GM10266 (cell line): ENCODE measurements at regions not wholly inside any gene's neighbourhood (a gene's known extent, or its start where the extent isn't known, plus 50 kb on each side); places are given as distances from the start of the nearest gene placed in this dataset.

Experiments
- DNase-seq: peaks from one replicate; pipeline ENCODE4 v3.0.0; 2012; ENCODE audit errors: extremely low spot score
- CTCF ChIP-seq: IDR thresholded peaks from 2 replicates; pipeline ENCODE4 v1.5.1; 2012; ENCODE audit warnings: mild to moderate bottlenecking, low read depth; ENCODE audit not compliant: control insufficient read depth, insufficient read depth; ENCODE audit errors: missing control alignments

GRCh38 chr13:99653526-99653925 lies 152.3 kb downstream of the TM9SF2 start:
- DNase-seq: no peak
- no peak for TF ChIP-seq CTCF

- TF ChIP-seq CTCF: no peak
- no peak for DNase-seq
Measured at GRCh38 chr13:99652901-99653300, 151.6 kb downstream of the TM9SF2 start.

GRCh38 chr13:99652141-99652540 lies 150.9 kb downstream of the TM9SF2 start:
- TF ChIP-seq CTCF: no peak
- no peak for DNase-seq

GRCh38 chr13:99651016-99651415 lies 149.7 kb downstream of the TM9SF2 start:
- TF ChIP-seq CTCF: no peak
- no peak for DNase-seq

GRCh38 chr13:99650410-99650809 lies 149.1 kb downstream of the TM9SF2 start:
- no peak for DNase-seq

GRCh38 chr13:99648927-99649326 lies 147.7 kb downstream of the TM9SF2 start:
- no peak for TF ChIP-seq CTCF
- no peak for DNase-seq

More at GRCh38 chr13:99650410-99650809, 149.1 kb downstream of the TM9SF2 start:
- TF ChIP-seq CTCF: no peak

- no peak for TF ChIP-seq CTCF
- no peak for DNase-seq
Measured at GRCh38 chr13:99648066-99648665, 146.9 kb downstream of the TM9SF2 start.
